C4-2B (cell line): ENCODE measurements at regions not wholly inside any gene's neighbourhood (a gene's known extent, or its start where the extent isn't known, plus 50 kb on each side); places are given as distances from the start of the nearest gene placed in this dataset.

Experiments used
- CTCF ChIP-seq: fragments of 450-650 bp; conservative IDR thresholded peaks from 2 replicates; pipeline ENCODE4 v1.5.1; 2017; ENCODE audit warnings: mild to moderate bottlenecking
- ZFX ChIP-seq: fragments of 450-650 bp; IDR thresholded peaks from 2 replicates; pipeline ENCODE4 v1.6.1; 2017

DNA sequence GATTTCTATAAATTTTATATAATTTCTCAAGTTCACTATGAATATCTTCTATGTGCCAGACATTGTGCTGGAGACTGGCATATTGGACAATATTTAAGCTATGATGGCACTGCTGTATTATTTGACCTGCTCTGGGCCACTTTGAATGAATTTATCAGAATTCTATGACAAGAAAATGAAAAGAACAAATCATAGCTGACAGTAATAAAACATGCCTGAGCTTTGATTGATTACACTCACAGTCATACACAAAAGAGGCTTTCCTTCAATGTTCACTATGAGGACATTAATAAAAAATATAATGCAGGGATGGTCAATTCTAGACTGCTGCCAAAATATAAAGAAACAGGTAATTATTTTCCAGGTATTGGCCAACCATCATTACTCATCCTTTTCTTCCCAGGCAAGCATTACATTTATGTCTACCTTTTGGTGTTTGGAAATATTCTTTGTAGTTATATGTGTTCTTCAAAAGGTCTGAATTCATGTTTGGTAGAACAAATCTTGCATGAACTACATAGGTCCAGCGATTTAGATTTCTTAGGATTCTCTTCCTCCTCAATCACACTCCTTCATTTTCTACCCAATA lies 81.0 kb upstream of the ALCAM start:
- no peak for TF ChIP-seq CTCF
- TF ChIP-seq ZFX: no peak
